ENCODE measurements at regions not wholly inside any gene's neighbourhood (a gene's known extent, or its start where the extent isn't known, plus 50 kb on each side); places are given as distances from the start of the nearest gene placed in this dataset.
A peak's percentile ranks its signal among the peaks of the same experiment; 100 is the strongest.
"Not testable (repeated sequence)": the region's sequence is repeated elsewhere in the genome, so short reads cannot be mapped to it uniquely, and the experiment has no call there.

DNA sequence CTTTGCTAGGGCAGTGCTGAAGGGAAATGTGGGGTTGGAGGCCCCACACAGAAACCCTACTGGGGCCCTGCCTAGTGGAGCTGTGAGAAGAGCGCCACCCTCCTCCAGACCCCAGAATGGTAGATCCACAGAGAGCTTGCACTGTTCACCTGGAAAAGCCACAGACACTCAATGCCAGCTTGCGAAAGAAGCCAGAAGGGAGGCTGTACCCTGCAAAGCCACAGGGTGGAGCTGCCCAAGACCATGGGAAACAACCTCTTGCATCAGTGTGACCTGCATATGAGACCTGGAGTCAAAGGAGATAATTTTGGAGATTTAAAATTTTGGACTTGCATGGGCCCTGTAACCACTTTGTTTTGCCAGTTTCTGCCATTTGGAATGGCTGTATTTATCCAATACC lies 615.4 kb upstream of the MIR17HG start:
- Histone ChIP-seq H3K9ac (ENCODE audit: low read length) (no peak overlapping the region), H3K4me2 (ENCODE audit: low read length) (no peak overlapping the region), H3K79me2 (ENCODE audit: insufficient read depth, low read length) (no peaks in the 10 kb centered on the region), H3K4me3 (replicated peaks in 1 of 2; ENCODE audit: low read depth in 1 of 2, low read length in 2 of 2) (no peak overlapping the region), H3K4me1 (ENCODE audit: control insufficient read depth in 1 of 2, insufficient read depth in 2 of 2, low read length in 2 of 2) (no peaks in the 10 kb centered on the region), H3K9me2 (ENCODE audit: insufficient read depth) (no peaks in the 10 kb centered on the region), H3K27me3 (ENCODE audit: insufficient read depth, low read length) (no peaks in the 10 kb centered on the region), H2AFZ (ENCODE audit: low read depth, low read length, poor library complexity, severe bottlenecking) (no peak overlapping the region), H3K36me3 (ENCODE audit: control insufficient read depth in 1 of 2, insufficient read depth in 2 of 2, low read length in 2 of 2) (no peaks in the 10 kb centered on the region), H3K9me3 (ENCODE audit: control insufficient read depth in 1 of 2, insufficient read depth in 1 of 2, low read depth in 1 of 2, low read length in 2 of 2) (no peaks in the 10 kb centered on the region), H3K27ac (ENCODE audit: low read depth, low read length) (no peak overlapping the region), H4K20me1 (ENCODE audit: insufficient read depth) (no peaks in the 10 kb centered on the region)
- intact Hi-C loops (cut with micrococcal nuclease): no loop called here
- DNase-seq (ENCODE audit: low read depth, low spot score) (no peak), ATAC-seq (no peak)
- no TSS peak for BruUV-seq (replicated peaks)
- ChIA-PET RAD21 (ENCODE audit: low non-redundant PET in 1 of 2, low total read pairs in 2 of 2, uncharacterized antibody in 2 of 2, unreplicated experiment in 2 of 2) (no interaction called here), POLR2A (no interaction called here), CTCF (no interaction called here)
- TF ChIP-seq CTCF (IDR thresholded peaks at IDR 0.05 in 2 of 3, conservative IDR thresholded peaks at IDR 0.05 in 1 of 3; ENCODE audit: borderline replicate concordance in 1 of 3, insufficient read depth in 1 of 3, low read depth in 2 of 3, low read length in 2 of 3) (peak in 2 of 3 experiments; percentile 14 to 22; a peak in 1 of 6 replicates), ELF1 (IDR thresholded peaks at IDR 0.05; ENCODE audit: borderline replicate concordance, low read depth) (no peak)

DNA sequence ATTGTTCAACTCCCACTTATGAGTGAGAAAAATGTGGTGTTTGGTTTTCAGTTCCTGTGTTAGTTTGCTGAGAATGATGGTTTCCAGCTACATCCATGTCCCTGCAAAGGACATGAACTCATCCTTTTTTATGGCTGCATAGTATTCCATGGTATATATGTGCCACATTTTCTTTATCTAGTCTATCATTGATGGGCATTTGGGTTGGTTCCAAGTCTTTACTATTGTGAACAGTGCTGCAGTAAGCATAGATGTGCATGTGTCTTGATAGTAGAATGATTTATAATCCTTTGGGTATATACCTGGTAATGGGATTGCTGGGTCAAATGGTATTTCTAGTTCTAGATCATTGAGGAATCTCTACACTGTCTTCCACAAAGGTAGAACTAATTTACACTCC lies 613.0 kb upstream of the MIR17HG start:
- ATAC-seq; POLR2A ChIA-PET; H3K27ac ChIP-seq (ENCODE audit: low read depth, low read length); BruUV-seq (replicated peaks); RAD21 ChIA-PET (ENCODE audit: low non-redundant PET in 1 of 2, low total read pairs in 2 of 2, uncharacterized antibody in 2 of 2, unreplicated experiment in 2 of 2); DNase-seq (ENCODE audit: low read depth, low spot score); H2AFZ ChIP-seq (ENCODE audit: low read depth, low read length, poor library complexity, severe bottlenecking); H3K9ac ChIP-seq (ENCODE audit: low read length); H3K9me3 ChIP-seq (ENCODE audit: control insufficient read depth in 1 of 2, insufficient read depth in 1 of 2, low read depth in 1 of 2, low read length in 2 of 2); H3K4me3 ChIP-seq (replicated peaks in 1 of 2; ENCODE audit: low read depth in 1 of 2, low read length in 2 of 2); H3K4me2 ChIP-seq (ENCODE audit: low read length); intact Hi-C loops (cut with micrococcal nuclease); H3K9me2 ChIP-seq (ENCODE audit: insufficient read depth); CTCF ChIA-PET; H4K20me1 ChIP-seq (ENCODE audit: insufficient read depth); H3K27me3 ChIP-seq (ENCODE audit: insufficient read depth, low read length); H3K79me2 ChIP-seq (ENCODE audit: insufficient read depth, low read length); H3K36me3 ChIP-seq (ENCODE audit: control insufficient read depth in 1 of 2, insufficient read depth in 2 of 2, low read length in 2 of 2); H3K4me1 ChIP-seq (ENCODE audit: control insufficient read depth in 1 of 2, insufficient read depth in 2 of 2, low read length in 2 of 2): not testable (repeated sequence)

Data from HCT116 (cell line).